ENCODE measurements at regions not wholly inside any gene's neighbourhood (a gene's known extent, or its start where the extent isn't known, plus 50 kb on each side); places are given as distances from the start of the nearest gene placed in this dataset.

GRCh38 chr6:169324086-169324485 is 70.4 kb upstream of the THBS2 start:
- TF ChIP-seq POLR2AphosphoS5 (IDR thresholded peaks at IDR 0.05), result no peak
- no peak for TF ChIP-seq CTCF (IDR thresholded peaks at IDR 0.05)
